ENCODE measurements at regions not wholly inside any gene's neighbourhood (a gene's known extent, or its start where the extent isn't known, plus 50 kb on each side); places are given as distances from the start of the nearest gene placed in this dataset.

DNA sequence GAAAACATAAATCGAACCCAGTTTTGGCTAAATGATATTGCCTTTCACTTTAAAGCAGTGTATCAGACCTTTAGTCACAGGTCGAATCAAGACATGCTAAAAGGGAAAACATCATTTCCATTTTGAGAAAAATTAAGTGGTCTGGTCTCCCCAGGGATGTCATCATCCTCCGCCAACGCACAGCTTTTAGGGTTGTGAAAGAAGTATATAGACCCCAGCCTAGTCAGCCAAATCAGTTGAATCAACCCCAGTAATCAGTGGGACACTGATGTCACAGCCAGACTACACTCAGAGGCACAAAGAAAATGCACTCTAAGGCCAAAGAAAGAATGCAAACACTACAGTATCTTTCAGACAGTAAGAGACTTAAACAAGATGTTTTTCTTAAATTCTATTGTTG lies 187.4 kb downstream of the ZIC4 start:
- 64 to 70% methylated on average over 4 of the region's 4 CpGs for WGBS, 2 donors
- H3K27me3 ChIP-seq = no peaks in the 10 kb centered on the region
- no peak overlapping the region for H3K27ac ChIP-seq
- H3K4me1 ChIP-seq = no peaks in the 10 kb centered on the region
- no peak overlapping the region for H3K4me3 ChIP-seq
- no peak for ATAC-seq
- no peaks in the 10 kb centered on the region for H3K9me3 ChIP-seq
- intact Hi-C loops (cut with DNase I) = no loop called here
- no peak for DNase-seq
- H3K36me3 ChIP-seq = no peaks in the 10 kb centered on the region
- FAIRE-seq = no peak
- TF ChIP-seq, protein P1, sequence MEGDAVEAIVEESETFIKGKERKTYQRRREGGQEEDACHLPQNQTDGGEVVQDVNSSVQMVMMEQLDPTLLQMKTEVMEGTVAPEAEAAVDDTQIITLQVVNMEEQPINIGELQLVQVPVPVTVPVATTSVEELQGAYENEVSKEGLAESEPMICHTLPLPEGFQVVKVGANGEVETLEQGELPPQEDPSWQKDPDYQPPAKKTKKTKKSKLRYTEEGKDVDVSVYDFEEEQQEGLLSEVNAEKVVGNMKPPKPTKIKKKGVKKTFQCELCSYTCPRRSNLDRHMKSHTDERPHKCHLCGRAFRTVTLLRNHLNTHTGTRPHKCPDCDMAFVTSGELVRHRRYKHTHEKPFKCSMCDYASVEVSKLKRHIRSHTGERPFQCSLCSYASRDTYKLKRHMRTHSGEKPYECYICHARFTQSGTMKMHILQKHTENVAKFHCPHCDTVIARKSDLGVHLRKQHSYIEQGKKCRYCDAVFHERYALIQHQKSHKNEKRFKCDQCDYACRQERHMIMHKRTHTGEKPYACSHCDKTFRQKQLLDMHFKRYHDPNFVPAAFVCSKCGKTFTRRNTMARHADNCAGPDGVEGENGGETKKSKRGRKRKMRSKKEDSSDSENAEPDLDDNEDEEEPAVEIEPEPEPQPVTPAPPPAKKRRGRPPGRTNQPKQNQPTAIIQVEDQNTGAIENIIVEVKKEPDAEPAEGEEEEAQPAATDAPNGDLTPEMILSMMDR (IDR thresholded peaks at IDR 0.05) = no peak

DNA sequence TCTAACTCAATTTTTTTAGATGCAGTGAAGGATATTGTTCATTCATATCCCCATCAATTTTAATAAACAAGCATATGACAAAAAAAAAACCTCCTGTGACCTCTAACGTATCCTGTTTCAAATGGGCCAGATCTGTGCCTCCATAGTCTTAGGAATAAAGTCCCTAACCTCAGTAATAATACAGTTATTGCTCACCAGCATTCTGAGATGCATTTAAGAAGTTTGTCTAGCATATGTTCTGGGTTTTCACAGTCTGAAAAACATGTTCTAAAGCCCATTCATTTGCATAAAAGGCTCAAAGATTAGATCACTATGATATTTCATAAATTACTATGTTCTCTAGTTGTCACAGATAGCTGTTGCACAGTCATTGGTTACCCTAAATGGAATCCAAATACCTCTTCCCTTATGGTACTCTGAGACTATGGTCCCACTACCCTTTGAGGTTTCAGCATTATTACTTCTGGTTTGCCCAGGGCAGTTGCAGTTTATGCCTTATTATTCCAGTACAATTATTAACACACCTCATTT lies 190.1 kb downstream of the ZIC4 start:
- ATAC-seq = no peak
- TF ChIP-seq, protein P1 (IDR thresholded peaks at IDR 0.05) = no peak
- Histone ChIP-seq H3K36me3 (no peaks in the 10 kb centered on the region), H3K27ac (no peak overlapping the region), H3K4me3 (no peak overlapping the region), H3K27me3 (no peaks in the 10 kb centered on the region), H3K9me3 (no peaks in the 10 kb centered on the region), H3K4me1 (no peaks in the 10 kb centered on the region)
- 55 to 66% methylated on average over 1 of the region's 1 CpG for WGBS, 2 donors
- no peak for DNase-seq
- intact Hi-C loops (cut with DNase I) = no loop called here
- FAIRE-seq = no peak

DNA sequence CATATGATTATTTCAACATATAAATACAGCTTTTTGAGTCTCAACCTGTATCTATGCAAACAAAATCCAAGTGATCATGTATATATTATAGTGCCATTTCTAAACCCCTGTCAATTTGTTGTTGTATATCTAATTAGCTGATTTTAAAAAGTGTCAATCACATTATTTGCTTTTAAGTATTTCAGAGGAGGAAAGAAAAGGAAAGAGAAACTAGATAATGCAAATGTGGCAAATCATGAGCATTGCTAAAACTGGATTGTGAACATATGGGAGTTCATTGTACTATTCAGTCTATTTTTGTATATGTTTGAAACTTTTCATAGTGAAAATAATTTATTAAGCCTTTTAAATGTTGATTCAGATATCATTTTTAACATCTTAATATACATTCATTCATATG lies 190.7 kb downstream of the ZIC4 start:
- FAIRE-seq = no peak

DNA sequence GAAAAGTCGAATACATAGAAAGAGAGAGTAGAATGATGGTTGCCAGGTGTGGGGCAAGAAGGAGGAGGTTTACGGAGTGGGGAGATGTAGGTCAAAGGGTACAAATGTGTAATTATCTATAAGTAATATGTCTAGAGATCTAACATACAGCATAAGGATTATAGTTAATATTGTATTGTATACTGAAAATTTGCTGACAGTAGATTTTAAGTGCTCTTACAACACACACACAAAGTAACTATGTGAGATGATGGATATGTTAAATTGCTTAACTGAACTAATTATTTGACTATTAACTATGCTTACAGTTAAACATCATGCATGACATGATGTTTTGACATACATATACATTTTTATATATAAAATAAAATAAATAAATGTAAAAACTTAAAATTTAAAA lies 192.7 kb downstream of the ZIC4 start:
- Histone ChIP-seq H3K4me1 (no peaks in the 10 kb centered on the region), H3K27me3 (no peaks in the 10 kb centered on the region), H3K36me3 (no peaks in the 10 kb centered on the region), H3K4me3 (no peak overlapping the region), H3K9me3 (no peaks in the 10 kb centered on the region), H3K27ac (no peak overlapping the region)
- ATAC-seq (no peak), FAIRE-seq (no peak), DNase-seq (no peak)
- intact Hi-C loops (cut with DNase I) = no loop called here
- 82 to 87% methylated on average over 2 of the region's 2 CpGs for WGBS, 2 donors
- TF ChIP-seq, protein P1 (IDR thresholded peaks at IDR 0.05) = no peak

More for the DNA sequence above, 190.7 kb downstream of the ZIC4 start:
- TF ChIP-seq, protein P1 (IDR thresholded peaks at IDR 0.05) = no peak
- DNase-seq (no peak), ATAC-seq (no peak)
- Histone ChIP-seq H3K4me1 (no peaks in the 10 kb centered on the region), H3K27ac (no peak overlapping the region), H3K4me3 (no peak overlapping the region), H3K36me3 (no peaks in the 10 kb centered on the region), H3K9me3 (no peaks in the 10 kb centered on the region), H3K27me3 (no peaks in the 10 kb centered on the region)
- intact Hi-C loops (cut with DNase I) = no loop called here

DNA sequence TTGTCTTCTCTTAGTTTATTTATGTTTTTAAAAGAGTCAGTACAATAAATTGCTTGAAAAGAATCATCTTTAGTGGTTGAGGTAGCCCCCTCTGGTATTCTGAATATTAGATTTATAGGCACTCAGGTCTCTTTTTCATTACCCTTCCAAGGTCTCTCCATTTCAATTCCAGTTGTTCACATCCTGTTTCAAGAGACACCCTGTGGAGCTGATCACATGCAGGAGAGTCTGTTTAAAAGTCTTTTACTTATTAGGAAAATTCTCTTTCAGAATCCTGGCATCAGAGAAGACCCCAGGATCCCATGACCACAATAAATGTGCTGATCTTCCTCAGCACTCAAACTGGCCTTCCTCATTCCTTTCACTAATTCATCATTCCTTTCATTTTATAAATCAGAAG lies 195.7 kb downstream of the ZIC4 start:
- Histone ChIP-seq H3K9me3 (no peaks in the 10 kb centered on the region), H3K4me1 (no peaks in the 10 kb centered on the region), H3K27ac (no peak overlapping the region), H3K27me3 (no peaks in the 10 kb centered on the region), H3K36me3 (no peaks in the 10 kb centered on the region), H3K4me3 (no peak overlapping the region)
- no peak for FAIRE-seq
- no peak for DNase-seq
- intact Hi-C loops (cut with DNase I) = no loop called here
- no peak for ATAC-seq
- TF ChIP-seq, protein P1 (IDR thresholded peaks at IDR 0.05) = no peak
